Prostate gland (tissue), 2 donors: ENCODE measurements at regions not wholly inside any gene's neighbourhood (a gene's known extent, or its start where the extent isn't known, plus 50 kb on each side); places are given as distances from the start of the nearest gene placed in this dataset.

Source experiments
- CTCF ChIP-seq, 4 experiments: fragments of 200-600 bp in 2 of 4; fragments of 450-650 bp in 2 of 4; sonication (generic) in 2 of 4; IDR thresholded peaks; 1 replicate in 3 of 4; 2 replicates in 1 of 4; pipeline ENCODE4 v1.5.1; 2016 to 2019; ENCODE audit warnings: antibody characterized with exemption in 4 of 4, mild to moderate bottlenecking in 2 of 4, moderate library complexity in 2 of 4
- POLR2AphosphoS5 ChIP-seq: sonication (generic); formaldehyde crosslinking; IDR thresholded peaks from one replicate; pipeline ENCODE4 v1.6.1; 2017; ENCODE audit warnings: antibody characterized with exemption

GRCh38 chr2:236673126-236673822 lies 103.6 kb downstream of the ACKR3 start:
- TF ChIP-seq CTCF (IDR thresholded peaks at IDR 0.05) (no peak), POLR2AphosphoS5 (no peak)
